SIG-M5 treated with dmso at 0.1 percent for 504 hours (cell line): ENCODE measurements at regions not wholly inside any gene's neighbourhood (a gene's known extent, or its start where the extent isn't known, plus 50 kb on each side); places are given as distances from the start of the nearest gene placed in this dataset.

Source experiments
- DNase-seq: peaks from one replicate; lab custom pipeline; 2025; ENCODE audit not compliant: unreplicated experiment; lab: John Stamatoyannopoulos, UW

GRCh38 chr1:101290922-101291561 is 54.2 kb downstream of the S1PR1 start:
- DNase-seq: no peak

- DNase-seq: peak; percentile 84
These were observed 55.0 kb downstream of the S1PR1 start for GRCh38 chr1:101291562-101292380.

DNA sequence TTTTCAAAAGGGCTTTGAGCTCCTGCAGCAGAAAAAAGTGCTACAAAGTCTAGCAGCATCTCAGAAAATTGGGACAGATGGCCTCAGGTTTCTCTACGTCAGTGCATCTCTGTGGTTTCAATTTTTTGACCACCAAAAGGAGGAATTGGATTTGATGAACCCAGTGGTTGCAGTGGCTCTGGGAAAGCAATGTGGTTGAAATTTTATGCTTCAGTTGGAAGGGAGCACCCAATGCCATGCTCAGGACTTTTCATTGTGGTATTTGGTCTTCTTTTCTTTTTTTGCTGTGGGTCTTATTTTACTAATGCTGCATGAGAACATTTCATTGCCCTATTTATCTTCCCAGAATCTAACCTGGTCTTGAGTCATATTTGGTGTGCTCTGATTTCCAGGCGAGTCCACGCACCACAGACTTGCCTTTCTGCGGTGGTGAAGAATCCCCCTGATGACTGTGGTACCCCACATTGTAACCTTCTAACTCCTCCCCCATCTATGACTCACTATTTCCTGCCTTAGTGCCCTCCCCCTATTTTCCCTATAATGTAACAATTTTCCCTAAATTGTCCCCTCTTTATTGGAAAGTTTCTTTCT is 56.7 kb downstream of the S1PR1 start:
- DNase-seq: no peak

- no peak for DNase-seq
These were observed 58.4 kb downstream of the S1PR1 start for GRCh38 chr1:101295209-101295608.

- no peak for DNase-seq
These were observed 61.8 kb downstream of the S1PR1 start for GRCh38 chr1:101298663-101299062.

- DNase-seq: no peak
These were observed 62.3 kb downstream of the S1PR1 start for GRCh38 chr1:101299141-101299540.

DNA sequence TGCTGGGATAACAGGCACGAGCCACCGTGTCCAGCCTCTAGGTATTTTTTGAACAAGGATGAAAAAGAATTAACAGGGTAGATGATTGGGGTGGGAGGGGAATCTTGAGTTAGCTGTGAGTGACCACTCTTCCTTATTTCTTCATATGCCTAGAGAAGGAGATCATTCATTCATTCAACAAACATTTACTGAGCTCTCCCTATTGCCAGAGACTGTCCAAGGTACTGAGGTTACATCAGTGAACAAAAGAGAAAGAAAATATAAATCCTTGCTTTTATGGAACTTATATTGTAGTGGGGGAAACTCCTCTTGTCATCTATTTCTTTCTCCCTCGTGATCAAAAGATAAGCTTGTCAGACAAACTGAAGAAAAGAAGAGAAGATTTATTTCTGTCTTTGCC is 62.9 kb downstream of the S1PR1 start:
- no peak for DNase-seq

GRCh38 chr1:101300916-101301315 is 64.1 kb downstream of the S1PR1 start:
- no peak for DNase-seq

- no peak for DNase-seq
These were observed 64.7 kb downstream of the S1PR1 start for GRCh38 chr1:101301446-101302057.

- no peak for DNase-seq
These were observed 66.2 kb downstream of the S1PR1 start for GRCh38 chr1:101302831-101303511.

DNA sequence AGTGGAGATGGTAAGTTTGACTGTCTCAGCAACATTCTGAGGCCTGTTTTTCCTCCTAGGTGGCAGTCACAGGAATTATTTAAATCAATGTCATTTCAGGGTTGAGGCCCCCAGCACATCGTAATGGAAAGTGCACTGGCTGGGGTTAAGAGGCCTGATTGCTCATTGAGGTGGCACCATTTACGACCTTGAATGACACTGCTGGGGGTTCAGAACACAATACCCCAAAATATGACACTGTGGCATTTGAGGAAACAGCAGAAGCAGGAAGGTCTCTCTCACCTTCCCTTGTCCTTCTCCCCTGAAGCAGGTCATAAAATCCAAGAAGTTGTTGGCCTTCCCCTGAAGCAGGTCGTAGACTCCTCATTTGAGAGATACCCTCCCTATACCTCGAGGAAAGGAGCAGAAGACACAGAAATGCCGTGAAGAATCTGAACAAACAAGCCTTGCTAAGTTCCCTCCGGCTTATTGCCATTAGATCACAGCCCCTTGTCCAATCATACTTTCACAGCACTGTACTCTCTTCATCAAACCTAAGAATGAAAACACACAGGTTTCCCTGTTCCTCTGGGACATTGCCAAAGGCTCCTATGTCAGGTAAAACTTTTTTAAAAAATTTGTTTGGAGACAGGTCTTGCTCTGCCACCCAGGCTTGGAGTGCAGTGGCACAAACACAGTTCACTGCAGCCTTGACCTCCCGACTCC is 71.3 kb downstream of the S1PR1 start:
- DNase-seq: no peak

GRCh38 chr1:101308935-101309333 is 72.1 kb downstream of the S1PR1 start:
- DNase-seq: no peak

DNA sequence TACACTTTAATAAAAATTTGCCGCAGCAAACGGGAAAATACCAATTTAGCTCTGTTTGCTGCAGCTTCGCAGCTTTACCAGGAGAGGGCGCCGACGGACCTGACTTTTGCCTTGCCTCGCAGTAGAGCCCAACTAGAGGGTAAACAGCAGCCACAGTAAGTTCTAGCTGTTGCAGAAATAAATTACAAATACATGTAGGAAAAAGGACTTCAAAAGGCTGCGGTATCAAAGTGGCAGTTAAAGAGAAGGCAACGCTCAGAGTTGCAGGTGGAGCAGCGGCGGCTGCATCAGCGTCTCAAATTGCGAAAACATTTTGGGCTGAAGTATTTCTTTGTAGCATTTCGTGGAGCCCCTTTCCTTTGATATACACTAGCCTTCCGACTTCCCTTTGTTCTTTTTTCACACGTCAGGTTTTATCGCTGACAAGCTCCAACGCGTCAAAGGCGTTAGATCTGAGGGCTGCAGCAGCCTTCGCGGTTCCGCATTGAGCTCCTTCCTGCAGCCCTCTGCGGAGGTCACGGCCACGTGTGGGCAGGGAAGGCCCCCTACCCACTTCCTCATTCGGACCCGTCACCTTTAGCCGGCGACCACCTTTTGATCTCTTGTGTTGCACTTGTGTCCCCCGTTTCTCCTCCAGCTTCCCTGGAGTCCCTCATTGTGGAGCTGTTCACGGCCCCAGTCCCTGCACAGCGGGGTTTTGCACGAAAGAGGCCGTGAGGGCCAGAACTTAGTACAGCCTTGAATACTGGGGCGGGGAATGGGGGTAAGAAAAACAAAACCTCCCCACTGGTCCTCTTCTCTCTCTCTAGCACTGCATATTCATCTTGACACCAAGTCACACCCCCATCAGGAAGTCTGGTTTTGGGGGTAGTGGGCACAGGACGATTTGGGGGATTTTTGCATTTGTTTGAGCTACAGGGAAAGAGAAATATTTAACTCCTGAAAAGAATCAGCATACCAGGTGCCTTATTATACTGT is 72.8 kb downstream of the S1PR1 start:
- DNase-seq: peak; percentile 65

- DNase-seq: no peak
These were observed 73.7 kb downstream of the S1PR1 start for GRCh38 chr1:101310506-101310905.

GRCh38 chr1:101311146-101311920 is 74.5 kb downstream of the S1PR1 start:
- no peak for DNase-seq

- no peak for DNase-seq
These were observed 75.3 kb downstream of the S1PR1 start for GRCh38 chr1:101312147-101312546.

GRCh38 chr1:101313356-101313755 is 76.5 kb downstream of the S1PR1 start:
- DNase-seq: no peak

DNA sequence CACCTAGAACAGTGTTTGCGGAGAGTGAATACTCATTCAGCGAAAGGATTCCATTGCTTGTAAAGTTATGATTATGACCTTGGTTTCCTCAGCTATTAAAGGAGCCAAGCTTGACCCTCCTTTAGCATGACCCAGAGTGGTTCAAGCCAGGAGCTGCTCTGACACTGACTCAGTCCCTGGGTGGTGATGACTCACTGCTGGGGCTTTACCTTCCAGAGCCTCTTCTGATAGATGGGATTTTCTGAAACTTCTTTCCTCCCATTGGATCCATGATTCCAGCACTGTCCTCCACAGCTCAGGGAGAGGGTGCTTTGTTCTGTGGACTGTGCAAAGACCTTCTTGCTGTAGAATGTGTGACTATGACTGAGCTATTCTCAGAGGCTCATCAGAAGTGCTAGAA is 77.4 kb downstream of the S1PR1 start:
- no peak for DNase-seq

DNA sequence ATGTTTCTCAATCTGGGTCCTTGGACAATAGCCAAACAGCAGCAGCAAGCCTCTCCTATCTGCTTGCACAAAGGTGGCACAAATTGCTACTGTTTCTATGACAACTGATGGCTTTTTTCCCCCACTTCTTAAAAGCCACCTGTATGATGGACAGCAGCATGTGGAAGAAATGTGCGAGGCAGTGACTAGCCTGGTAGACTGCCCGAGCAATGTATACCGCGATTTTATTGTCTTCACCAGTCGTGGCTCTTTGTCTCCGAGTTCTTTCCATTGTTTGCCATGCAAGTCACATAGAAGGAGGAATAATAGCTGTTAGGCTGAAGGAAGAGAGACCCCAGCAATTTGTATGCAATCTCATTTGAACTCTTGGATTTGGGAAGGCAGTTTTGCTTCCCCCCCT is 79.4 kb downstream of the S1PR1 start:
- no peak for DNase-seq
